Testis (tissue), 2 donors: ENCODE measurements at regions not wholly inside any gene's neighbourhood (a gene's known extent, or its start where the extent isn't known, plus 50 kb on each side); places are given as distances from the start of the nearest gene placed in this dataset.

Source experiments
- DNase-seq: peaks from one replicate; pipeline ENCODE4 v3.0.0-alpha.2; 2019
- H3K27ac ChIP-seq, 2 donors: fragments of 200-600 bp; sonication (generic); one replicate each; pipeline ENCODE4 v1.5.1; 2019
- H3K27me3 ChIP-seq: fragments of 200-600 bp; sonication (generic); one replicate; pipeline ENCODE4 v1.5.1; 2019
- H3K36me3 ChIP-seq: fragments of 200-600 bp; sonication (generic); one replicate; pipeline ENCODE4 v1.5.1; 2017; ENCODE audit warnings: low read depth; ENCODE audit errors: missing control alignments
- H3K4me1 ChIP-seq: fragments of 200-600 bp; sonication (generic); one replicate; pipeline ENCODE4 v1.5.1; 2019
- H3K4me3 ChIP-seq, 2 donors: fragments of 200-600 bp; sonication (generic); one replicate each; pipeline ENCODE4 v1.5.1; 2017 to 2019
- H3K9me3 ChIP-seq: fragments of 200-600 bp; sonication (generic); one replicate; pipeline ENCODE4 v1.5.1; 2017
- CTCF ChIP-seq, 3 experiments: fragments of 450-650 bp in 2 of 3; fragments of 200-600 bp in 1 of 3; sonication (generic) in 1 of 3; IDR thresholded peaks; one replicate each; pipeline ENCODE4 v1.5.1; 2016 to 2019; ENCODE audit warnings: antibody characterized with exemption in 3 of 3, mild to moderate bottlenecking in 2 of 3, moderate library complexity in 1 of 3
- POLR2A ChIP-seq: fragments of 450-650 bp; IDR thresholded peaks from one replicate; pipeline ENCODE4 v1.6.1; 2017; ENCODE audit warnings: antibody characterized with exemption, mild to moderate bottlenecking, moderate library complexity
- WGBS, 2 donors: methylation state at CpG; one replicate each; pipeline ENCODE4 v1.1.5; 2018; 5-methylcytosine and 5-hydroxymethylcytosine counted together
- intact Hi-C: fragments of 100-400 bp; cut with DNase I; formaldehyde crosslinking; loops from one replicate; pipeline ENCODE4 v1.15.1; 2023; ENCODE audit warnings: low total_unique reads

GRCh38 chr15:87225436-87225835, 1031.1 kb downstream of the NTRK3 start:
- WGBS, 2 donors, result 64 to 82% methylated on average over 2 of the region's 2 CpGs
- Histone ChIP-seq H3K27me3 (no peaks in the 10 kb centered on the region), H3K9me3 (no peaks in the 10 kb centered on the region), H3K4me1 (no peaks in the 10 kb centered on the region), H3K4me3 (no peak overlapping the region), H3K27ac (no peak overlapping the region), H3K36me3 (no peaks in the 10 kb centered on the region)
- intact Hi-C loops, result no loop called here
- DNase-seq, result no peak
- TF ChIP-seq POLR2A, result no peak

GRCh38 chr15:87224404-87224803, 1032.1 kb downstream of the NTRK3 start:
- WGBS, 2 donors, result 77 to 82% methylated on average over 3 of the region's 3 CpGs
- DNase-seq, result no peak
- H3K36me3 ChIP-seq, result no peaks in the 10 kb centered on the region

GRCh38 chr15:87219650-87220615, 1036.6 kb downstream of the NTRK3 start:
- no peak overlapping the region for H3K4me3 ChIP-seq
- intact Hi-C loops, result no loop called here
- no peak for TF ChIP-seq POLR2A
- no peak for TF ChIP-seq CTCF (IDR thresholded peaks at IDR 0.05)
- H3K36me3 ChIP-seq, result no peaks in the 10 kb centered on the region
- no peak overlapping the region for H3K27ac ChIP-seq
- H3K27me3 ChIP-seq, result no peaks in the 10 kb centered on the region
- H3K4me1 ChIP-seq, result no peaks in the 10 kb centered on the region
- WGBS, 2 donors, result 77 to 81% methylated on average over 6 of the region's 6 CpGs
- H3K9me3 ChIP-seq, result no peaks in the 10 kb centered on the region
- no peak for DNase-seq

More at GRCh38 chr15:87224404-87224803, 1032.1 kb downstream of the NTRK3 start:
- Histone ChIP-seq H3K4me1 (no peaks in the 10 kb centered on the region), H3K27ac (no peak overlapping the region), H3K27me3 (no peaks in the 10 kb centered on the region), H3K4me3 (no peak overlapping the region), H3K9me3 (no peaks in the 10 kb centered on the region)
- intact Hi-C loops, result no loop called here
- TF ChIP-seq POLR2A, result no peak

GRCh38 chr15:87215100-87215499, 1041.4 kb downstream of the NTRK3 start:
- Histone ChIP-seq H3K27ac (no peak overlapping the region), H3K9me3 (no peaks in the 10 kb centered on the region), H3K27me3 (no peaks in the 10 kb centered on the region), H3K36me3 (no peaks in the 10 kb centered on the region), H3K4me3 (no peak overlapping the region), H3K4me1 (no peaks in the 10 kb centered on the region)
- DNase-seq, result no peak
- TF ChIP-seq CTCF (IDR thresholded peaks at IDR 0.05) (no peak), POLR2A (no peak)
- 100% methylated on average over 1 of the region's 1 CpG for WGBS, 2 donors
- intact Hi-C loops, result no loop called here

GRCh38 chr15:87213626-87214025, 1042.9 kb downstream of the NTRK3 start:
- no peak for TF ChIP-seq POLR2A
- TF ChIP-seq CTCF (IDR thresholded peaks at IDR 0.05), result no peak
- H3K36me3 ChIP-seq, result no peaks in the 10 kb centered on the region
- no peak for DNase-seq

More at GRCh38 chr15:87213626-87214025, 1042.9 kb downstream of the NTRK3 start:
- peak overlapping the region in 1 of 2 donors; percentile 36 for H3K27ac ChIP-seq
- no peaks in the 10 kb centered on the region for H3K9me3 ChIP-seq
- intact Hi-C loops, result no loop called here
- 43 to 48% methylated on average over 6 of the region's 6 CpGs for WGBS, 2 donors
- H3K4me3 ChIP-seq, result no peak overlapping the region
- H3K27me3 ChIP-seq, result no peaks in the 10 kb centered on the region
- no peaks in the 10 kb centered on the region for H3K4me1 ChIP-seq
